Breast epithelium (tissue), 4 donors: ENCODE measurements at regions not wholly inside any gene's neighbourhood (a gene's known extent, or its start where the extent isn't known, plus 50 kb on each side); places are given as distances from the start of the nearest gene placed in this dataset.

ENCODE experiments used
- DNase-seq, 2 donors: peaks; one replicate each; pipeline ENCODE4 v3.0.0-alpha.2; 2019; ENCODE audit warnings: low spot score in 2 of 2
- H3K27ac ChIP-seq, 2 donors: fragments of 200-600 bp; sonication (generic) in 1 of 2; one replicate each; pipeline ENCODE4 v1.5.1; 2016 to 2019; ENCODE audit warnings: mild to moderate bottlenecking in 1 of 2
- H3K27me3 ChIP-seq, 2 donors: fragments of 200-600 bp; sonication (generic) in 1 of 2; one replicate each; pipeline versions ENCODE4 v1.5.1 to v1.6.0; 2017 to 2019; ENCODE audit warnings: control low read depth in 1 of 2, mild to moderate bottlenecking in 1 of 2
- H3K36me3 ChIP-seq: fragments of 200-600 bp; one replicate; pipeline ENCODE4 v1.5.1; 2019
- H3K4me1 ChIP-seq, 2 donors: fragments of 200-600 bp; sonication (generic); one replicate each; pipeline ENCODE4 v1.5.1; 2016 to 2019; ENCODE audit warnings: control low read depth in 1 of 2
- H3K4me3 ChIP-seq, 3 donors: fragments of 200-600 bp; sonication (generic); 1 replicate in 2 of 3; 2 replicates in 1 of 3; pipeline ENCODE4 v1.5.1; 2016 to 2019; ENCODE audit warnings: mild to moderate bottlenecking in 3 of 3, moderate library complexity in 2 of 3
- H3K9me3 ChIP-seq, 2 donors: fragments of 200-600 bp; sonication (generic) in 1 of 2; one replicate each; pipeline ENCODE4 v1.5.1; 2016 to 2019; ENCODE audit warnings: control low read depth in 1 of 2
- POLR2A ChIP-seq: fragments of 450-650 bp; IDR thresholded peaks from one replicate; pipeline ENCODE4 v1.6.1; 2016; ENCODE audit warnings: antibody characterized with exemption, mild to moderate bottlenecking, moderate library complexity
- POLR2AphosphoS5 ChIP-seq, 3 donors: sonication (generic); formaldehyde crosslinking; IDR thresholded peaks; one replicate each; pipeline ENCODE4 v1.6.1; 2017; ENCODE audit warnings: antibody characterized with exemption in 3 of 3
- intact Hi-C: fragments of 100-400 bp; cut with DNase I; formaldehyde crosslinking; loops from one replicate; pipeline ENCODE4 v1.15.1; 2023; ENCODE audit warnings: low total_unique reads
- TF ChIP-seq, protein P1 (sequence below), 3 donors: fragments of 450-650 bp; IDR thresholded peaks; one replicate each; pipeline ENCODE4 v1.5.1; 2016 to 2017; ENCODE audit warnings: antibody characterized with exemption in 3 of 3, mild to moderate bottlenecking in 3 of 3, moderate library complexity in 3 of 3

DNA sequence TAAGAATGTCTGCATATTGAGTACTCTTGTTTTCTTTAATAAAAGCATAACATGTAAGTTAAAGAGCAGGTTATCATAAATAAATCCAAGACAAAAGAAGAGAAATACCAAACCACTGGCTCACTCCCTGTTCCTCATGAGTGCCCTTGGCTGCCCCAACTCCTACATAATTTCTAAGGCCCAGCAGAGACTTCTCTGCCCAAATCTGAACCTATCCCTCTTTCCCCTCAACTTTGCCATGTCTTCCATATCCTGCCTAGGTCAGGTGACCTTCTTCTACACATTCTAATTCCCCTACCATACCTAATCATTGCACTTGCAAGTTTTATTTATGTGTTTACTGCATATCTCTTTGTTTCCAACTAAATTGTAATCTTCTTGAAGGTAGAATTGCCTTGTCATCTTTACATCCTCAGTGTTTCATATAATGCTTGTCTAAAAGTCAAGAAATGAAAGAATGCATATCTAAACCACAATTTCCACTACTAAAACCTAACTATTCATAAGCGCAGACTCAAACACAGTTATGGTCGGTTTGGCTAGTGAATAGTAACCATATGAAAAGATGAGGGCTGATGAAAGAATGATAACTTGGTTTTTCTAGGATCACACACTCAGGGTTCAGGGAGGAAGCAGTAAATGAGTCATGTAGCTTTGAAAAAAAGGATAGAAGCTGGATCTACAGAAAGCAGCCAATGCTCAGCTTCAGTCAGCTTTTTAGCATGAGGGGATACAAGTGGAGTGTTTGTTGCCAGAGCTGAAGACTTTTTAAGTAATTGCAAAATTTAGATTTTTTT, 53.3 kb upstream of the EYA4 start:
- Histone ChIP-seq H3K4me3 (no peak overlapping the region), H3K27ac (no peak overlapping the region), H3K36me3 (no peaks in the 10 kb centered on the region), H3K4me1 (no peaks in the 10 kb centered on the region), H3K27me3 (peaks cover 0 to 3% of the 10 kb centered on the region in 2 donors), H3K9me3 (no peaks in the 10 kb centered on the region)
- intact Hi-C loops: no loop called here
- DNase-seq: no peak
- TF ChIP-seq POLR2A (no peak), POLR2AphosphoS5 (IDR thresholded peaks at IDR 0.05) (no peak)
- TF ChIP-seq, protein P1, sequence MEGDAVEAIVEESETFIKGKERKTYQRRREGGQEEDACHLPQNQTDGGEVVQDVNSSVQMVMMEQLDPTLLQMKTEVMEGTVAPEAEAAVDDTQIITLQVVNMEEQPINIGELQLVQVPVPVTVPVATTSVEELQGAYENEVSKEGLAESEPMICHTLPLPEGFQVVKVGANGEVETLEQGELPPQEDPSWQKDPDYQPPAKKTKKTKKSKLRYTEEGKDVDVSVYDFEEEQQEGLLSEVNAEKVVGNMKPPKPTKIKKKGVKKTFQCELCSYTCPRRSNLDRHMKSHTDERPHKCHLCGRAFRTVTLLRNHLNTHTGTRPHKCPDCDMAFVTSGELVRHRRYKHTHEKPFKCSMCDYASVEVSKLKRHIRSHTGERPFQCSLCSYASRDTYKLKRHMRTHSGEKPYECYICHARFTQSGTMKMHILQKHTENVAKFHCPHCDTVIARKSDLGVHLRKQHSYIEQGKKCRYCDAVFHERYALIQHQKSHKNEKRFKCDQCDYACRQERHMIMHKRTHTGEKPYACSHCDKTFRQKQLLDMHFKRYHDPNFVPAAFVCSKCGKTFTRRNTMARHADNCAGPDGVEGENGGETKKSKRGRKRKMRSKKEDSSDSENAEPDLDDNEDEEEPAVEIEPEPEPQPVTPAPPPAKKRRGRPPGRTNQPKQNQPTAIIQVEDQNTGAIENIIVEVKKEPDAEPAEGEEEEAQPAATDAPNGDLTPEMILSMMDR (IDR thresholded peaks at IDR 0.05): no peak

DNA sequence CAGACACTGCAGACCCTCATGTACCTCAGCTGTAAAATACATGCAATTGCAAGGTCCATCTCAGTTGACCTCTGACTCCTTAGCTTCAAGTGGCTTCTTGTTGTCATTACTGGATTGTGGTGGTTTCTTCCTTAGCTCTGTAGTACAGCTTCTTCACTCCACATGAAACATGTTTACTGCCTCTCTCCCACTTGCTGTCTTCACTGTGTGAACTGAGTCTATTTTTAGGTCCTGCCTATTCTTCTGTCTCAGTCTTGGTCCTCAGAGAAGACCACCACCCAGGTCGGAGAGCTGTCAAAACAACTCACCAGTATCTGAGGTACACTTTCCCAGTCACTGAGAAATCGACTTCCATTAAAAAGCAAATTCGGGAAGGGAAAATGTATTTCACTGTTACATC, 50.2 kb upstream of the EYA4 start:
- Histone ChIP-seq H3K36me3 (no peaks in the 10 kb centered on the region), H3K9me3 (peaks cover 0 to 13% of the 10 kb centered on the region in 2 donors), H3K27ac (no peak overlapping the region), H3K4me1 (no peaks in the 10 kb centered on the region), H3K4me3 (no peak overlapping the region), H3K27me3 (peaks cover 0 to 3% of the 10 kb centered on the region in 2 donors)
- intact Hi-C loops: no loop called here
- TF ChIP-seq POLR2AphosphoS5 (IDR thresholded peaks at IDR 0.05): no peak
- TF ChIP-seq, protein P1 (IDR thresholded peaks at IDR 0.05): no peak
- no peak for DNase-seq

DNA sequence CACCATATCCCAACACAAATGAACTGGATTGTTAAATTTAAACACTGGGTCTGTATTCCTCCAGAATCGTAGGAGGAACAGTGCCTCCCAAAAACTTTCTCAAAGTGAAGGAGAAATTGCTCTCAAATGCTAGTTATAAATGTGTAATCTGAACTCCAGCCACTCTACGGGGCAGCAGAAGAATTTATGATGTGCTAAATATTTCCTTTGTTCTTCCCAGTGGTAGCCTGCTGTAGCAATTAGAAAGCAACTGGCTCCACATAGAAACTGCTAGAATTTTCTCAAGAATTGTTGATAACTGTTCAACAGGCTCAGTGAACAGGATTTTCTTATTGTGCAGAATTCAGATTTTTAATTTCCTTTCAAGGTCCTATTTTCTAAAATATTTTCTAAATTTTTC, 49.8 kb upstream of the EYA4 start:
- no peaks in the 10 kb centered on the region for H3K36me3 ChIP-seq
- no peaks in the 10 kb centered on the region for H3K4me1 ChIP-seq
- TF ChIP-seq, protein P1 (IDR thresholded peaks at IDR 0.05): no peak
- TF ChIP-seq POLR2A: no peak
- no peak for TF ChIP-seq POLR2AphosphoS5 (IDR thresholded peaks at IDR 0.05)
- intact Hi-C loops: no loop called here
- DNase-seq: no peak
- H3K27me3 ChIP-seq: no peaks in the 10 kb centered on the region
- H3K27ac ChIP-seq: no peak overlapping the region
- H3K4me3 ChIP-seq: no peak overlapping the region
- peaks cover 0 to 13% of the 10 kb centered on the region in 2 donors for H3K9me3 ChIP-seq
